ENCODE measurements at regions not wholly inside any gene's neighbourhood (a gene's known extent, or its start where the extent isn't known, plus 50 kb on each side); places are given as distances from the start of the nearest gene placed in this dataset.

GRCh38 chr6:67237277-67237676 is 1397.8 kb upstream of the ADGRB3 start:
- no peak for TF ChIP-seq EZH2 (IDR thresholded peaks at IDR 0.05; ENCODE audit: low read length, unreplicated experiment)
- TF ChIP-seq CTCF (conservative IDR thresholded peaks at IDR 0.05; ENCODE audit: low read depth, low read length) = no peak
- no peak for TF ChIP-seq EZH2phosphoT487 (IDR thresholded peaks at IDR 0.05; ENCODE audit: borderline replicate concordance, low read length)
